HL-60 (cell line): ENCODE measurements at regions not wholly inside any gene's neighbourhood (a gene's known extent, or its start where the extent isn't known, plus 50 kb on each side); places are given as distances from the start of the nearest gene placed in this dataset.

Experiments
- POLR2AphosphoS5 ChIP-seq: IDR thresholded peaks from 2 replicates; pipeline ENCODE4 v1.6.1; 2012; ENCODE audit warnings: low read depth
- REST ChIP-seq: IDR thresholded peaks from 2 replicates; pipeline ENCODE4 v1.6.1; 2012; ENCODE audit warnings: low read depth; ENCODE audit not compliant: insufficient replicate concordance
- SPI1 ChIP-seq: IDR thresholded peaks from 2 replicates; pipeline ENCODE4 v1.6.1; 2012; ENCODE audit warnings: low read depth, mild to moderate bottlenecking, borderline replicate concordance
- TF ChIP-seq, protein P1 (sequence below): IDR thresholded peaks from one replicate; pipeline ENCODE4 v1.5.1; 2011; ENCODE audit warnings: low read length, control low read depth, inconsistent platforms; ENCODE audit not compliant: insufficient read depth

- TF ChIP-seq, protein P1, sequence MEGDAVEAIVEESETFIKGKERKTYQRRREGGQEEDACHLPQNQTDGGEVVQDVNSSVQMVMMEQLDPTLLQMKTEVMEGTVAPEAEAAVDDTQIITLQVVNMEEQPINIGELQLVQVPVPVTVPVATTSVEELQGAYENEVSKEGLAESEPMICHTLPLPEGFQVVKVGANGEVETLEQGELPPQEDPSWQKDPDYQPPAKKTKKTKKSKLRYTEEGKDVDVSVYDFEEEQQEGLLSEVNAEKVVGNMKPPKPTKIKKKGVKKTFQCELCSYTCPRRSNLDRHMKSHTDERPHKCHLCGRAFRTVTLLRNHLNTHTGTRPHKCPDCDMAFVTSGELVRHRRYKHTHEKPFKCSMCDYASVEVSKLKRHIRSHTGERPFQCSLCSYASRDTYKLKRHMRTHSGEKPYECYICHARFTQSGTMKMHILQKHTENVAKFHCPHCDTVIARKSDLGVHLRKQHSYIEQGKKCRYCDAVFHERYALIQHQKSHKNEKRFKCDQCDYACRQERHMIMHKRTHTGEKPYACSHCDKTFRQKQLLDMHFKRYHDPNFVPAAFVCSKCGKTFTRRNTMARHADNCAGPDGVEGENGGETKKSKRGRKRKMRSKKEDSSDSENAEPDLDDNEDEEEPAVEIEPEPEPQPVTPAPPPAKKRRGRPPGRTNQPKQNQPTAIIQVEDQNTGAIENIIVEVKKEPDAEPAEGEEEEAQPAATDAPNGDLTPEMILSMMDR: no peak
- TF ChIP-seq REST: no peak
- TF ChIP-seq POLR2AphosphoS5: no peak
- no peak for TF ChIP-seq SPI1
Observed at GRCh38 chr3:127419182-127419581, 131.3 kb upstream of the PRR20G start.
